ENCODE measurements at regions not wholly inside any gene's neighbourhood (a gene's known extent, or its start where the extent isn't known, plus 50 kb on each side); places are given as distances from the start of the nearest gene placed in this dataset.

- DNase-seq, result no peak
These were observed 122.8 kb upstream of the NUDT4 start for GRCh38 chr12:93254911-93255310.

DNA sequence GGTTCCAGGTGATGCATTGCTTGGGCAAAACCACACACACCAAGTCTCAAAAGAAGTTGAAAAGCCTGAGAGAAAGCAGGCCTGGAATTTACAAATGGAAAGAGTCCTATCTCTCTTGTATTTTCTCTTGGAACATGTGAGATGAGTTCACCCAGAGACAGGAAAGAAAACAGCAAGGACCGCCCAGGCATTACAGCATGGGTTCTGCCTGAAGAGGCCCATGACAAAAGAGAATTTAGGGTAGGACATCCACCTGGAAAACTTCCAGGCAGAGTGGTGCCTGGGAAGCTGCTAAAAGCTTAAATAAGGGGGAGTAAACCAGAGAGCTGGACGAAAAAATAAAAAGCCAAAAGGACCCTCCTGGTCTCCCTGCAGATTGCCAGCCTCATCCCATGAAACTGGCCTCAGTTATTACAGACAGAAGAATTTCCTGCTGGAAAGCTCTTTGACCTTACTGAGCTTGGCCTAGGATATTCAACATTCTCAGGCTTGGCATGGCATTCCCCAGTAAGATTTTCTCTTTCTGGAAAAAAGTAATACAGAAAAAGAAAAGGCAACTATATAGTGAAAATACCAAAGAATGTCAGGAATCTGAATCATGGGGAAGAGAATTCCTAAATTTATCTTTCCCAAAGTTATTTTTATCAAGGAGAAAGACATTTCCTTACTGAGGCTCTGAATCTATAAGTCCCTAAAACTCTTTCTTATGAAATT is 121.3 kb upstream of the NUDT4 start:
- no peak for DNase-seq

DNA sequence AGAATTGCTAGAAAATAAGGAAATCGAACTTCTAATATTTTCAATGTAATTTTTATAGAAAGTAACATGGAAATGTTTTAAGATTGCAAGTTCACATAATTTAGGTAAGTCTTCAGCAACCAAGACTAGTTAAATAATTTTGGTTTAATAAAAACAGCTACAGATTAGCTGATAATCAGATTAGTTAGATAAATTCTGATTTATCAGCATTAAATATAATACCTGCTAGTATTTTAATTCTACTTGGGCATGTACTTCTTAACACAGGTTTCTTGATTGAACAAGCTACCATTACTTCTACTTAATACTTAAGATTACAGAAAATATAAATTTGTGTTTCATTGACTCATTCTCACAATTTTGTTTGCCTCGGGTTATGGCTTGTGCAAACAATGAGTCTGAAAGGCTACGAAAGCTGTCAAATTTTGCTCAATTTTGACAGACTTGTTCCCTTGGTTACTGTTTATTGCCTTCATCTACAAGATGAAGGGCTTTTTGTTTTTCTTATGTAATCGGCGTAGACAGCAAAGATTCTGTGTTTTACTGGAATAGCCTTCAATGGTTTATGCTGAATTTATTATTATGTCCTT is 116.1 kb upstream of the NUDT4 start:
- no peak for DNase-seq

- DNase-seq, result no peak
These were observed 104.7 kb upstream of the NUDT4 start for GRCh38 chr12:93272997-93273396.

GRCh38 chr12:93273834-93274564 is 103.7 kb upstream of the NUDT4 start:
- no peak for DNase-seq

GRCh38 chr12:93274937-93275336 is 102.8 kb upstream of the NUDT4 start:
- DNase-seq, result no peak

GRCh38 chr12:93275589-93275988 is 102.1 kb upstream of the NUDT4 start:
- no peak for DNase-seq

- DNase-seq, result no peak
These were observed 97.9 kb upstream of the NUDT4 start for GRCh38 chr12:93279565-93280412.

- no peak for DNase-seq
These were observed 90.6 kb upstream of the NUDT4 start for GRCh38 chr12:93287149-93287548.

- DNase-seq, result no peak
These were observed 89.1 kb upstream of the NUDT4 start for GRCh38 chr12:93288626-93289025.

GRCh38 chr12:93290391-93290790 is 87.3 kb upstream of the NUDT4 start:
- no peak for DNase-seq

DNA sequence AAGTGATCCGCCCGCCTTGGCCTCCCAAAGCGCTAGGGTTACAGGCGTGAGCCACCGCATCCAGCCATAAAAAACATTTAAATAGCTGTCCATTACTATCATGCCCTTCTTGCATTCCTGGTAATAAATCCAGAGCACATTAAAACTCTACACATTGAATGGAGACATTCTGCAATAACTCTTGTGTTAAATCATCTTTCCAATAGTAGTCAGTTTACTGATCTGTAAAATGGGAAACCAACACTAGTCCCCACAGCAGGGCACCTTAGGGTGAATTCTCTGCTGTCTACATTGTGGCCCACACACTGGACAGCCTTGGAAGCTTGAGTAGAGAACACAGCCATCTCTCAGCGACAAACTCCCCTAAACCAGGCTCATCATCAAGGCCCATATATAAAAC is 85.5 kb upstream of the NUDT4 start:
- DNase-seq, result no peak

GRCh38 chr12:93292731-93293566 is 84.8 kb upstream of the NUDT4 start:
- DNase-seq, result no peak

- no peak for DNase-seq
These were observed 80.7 kb upstream of the NUDT4 start for GRCh38 chr12:93297032-93297431.

- no peak for DNase-seq
These were observed 80.2 kb upstream of the NUDT4 start for GRCh38 chr12:93297536-93297935.

DNA sequence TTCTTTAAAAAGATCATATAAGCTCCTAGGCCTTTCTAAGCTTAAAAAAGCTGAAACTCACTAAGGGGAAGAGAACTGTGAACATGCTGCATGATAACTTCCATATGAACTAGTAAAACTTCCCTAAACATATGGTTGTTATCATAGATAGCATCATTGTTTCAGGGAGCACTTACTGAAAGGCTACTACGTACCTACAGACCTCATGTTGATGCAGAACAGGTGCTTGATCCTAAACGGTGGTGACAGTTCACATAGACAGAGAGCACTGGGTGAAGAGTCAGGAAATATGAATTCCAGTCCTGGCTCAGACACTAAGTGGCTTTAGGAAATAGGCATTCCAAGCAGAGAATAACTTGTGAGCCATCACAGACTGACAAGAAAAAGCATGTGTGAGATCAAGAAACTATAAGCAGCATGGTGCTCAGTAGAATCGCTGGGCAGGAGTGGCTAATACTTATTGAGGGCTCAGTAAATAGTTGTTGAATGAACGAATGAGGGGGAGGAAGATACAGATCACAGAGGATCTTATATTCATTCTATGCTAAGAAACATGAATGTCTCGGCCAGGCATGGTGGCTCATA is 78.4 kb upstream of the NUDT4 start:
- DNase-seq, result no peak

GRCh38 chr12:93300611-93301021 is 77.1 kb upstream of the NUDT4 start:
- DNase-seq, result no peak

GRCh38 chr12:93302331-93303229 is 75.1 kb upstream of the NUDT4 start:
- DNase-seq, result no peak

GRCh38 chr12:93306636-93307035 is 71.1 kb upstream of the NUDT4 start:
- DNase-seq, result no peak

GRCh38 chr12:93308281-93308680 is 69.4 kb upstream of the NUDT4 start:
- no peak for DNase-seq

DNA sequence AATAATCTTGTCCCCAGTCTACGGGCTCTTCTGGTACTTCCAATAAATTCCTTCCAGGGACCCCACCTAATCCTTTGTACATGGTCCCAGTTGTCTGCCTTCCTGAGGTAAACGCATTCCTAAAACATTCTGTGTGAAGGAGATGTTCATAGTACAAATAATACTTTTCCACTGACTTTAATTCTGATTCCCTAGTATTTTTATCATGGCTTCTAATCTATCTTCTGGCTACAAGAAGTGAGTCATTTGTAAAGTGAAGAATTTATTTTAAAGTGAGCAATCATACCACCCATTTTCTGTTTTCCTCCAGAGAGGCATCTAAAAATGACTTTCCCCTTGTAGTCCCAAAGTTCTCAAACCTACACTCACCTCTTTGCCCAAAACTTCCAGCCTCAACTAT is 65.9 kb upstream of the NUDT4 start:
- no peak for DNase-seq
